ENCODE measurements at regions not wholly inside any gene's neighbourhood (a gene's known extent, or its start where the extent isn't known, plus 50 kb on each side); places are given as distances from the start of the nearest gene placed in this dataset.
A peak's percentile ranks its signal among the peaks of the same experiment; 100 is the strongest.
"Not testable (repeated sequence)": the region's sequence is repeated elsewhere in the genome, so short reads cannot be mapped to it uniquely, and the experiment has no call there.

GRCh38 chr6:134791243-134791843 is 158.6 kb downstream of the ALDH8A1 start:
- DNase-seq (ENCODE audit: low read depth in 4 of 4, low spot score in 2 of 4): not testable (repeated sequence)

- no peak for DNase-seq (ENCODE audit: low read depth in 4 of 4, low spot score in 2 of 4)
Observed at GRCh38 chr6:134787261-134787877, 162.5 kb downstream of the ALDH8A1 start.

- DNase-seq (ENCODE audit: low read depth in 4 of 4, low spot score in 2 of 4): no peak
Observed at GRCh38 chr6:134784336-134784735, 165.6 kb downstream of the ALDH8A1 start.

GRCh38 chr6:134778431-134778830 is 171.5 kb downstream of the ALDH8A1 start:
- DNase-seq (ENCODE audit: low read depth in 4 of 4, low spot score in 2 of 4): no peak

- DNase-seq (ENCODE audit: low read depth in 4 of 4, low spot score in 2 of 4): peak in 1 of 4 donors; percentile 34
Observed at GRCh38 chr6:134774201-134774638, 175.7 kb downstream of the ALDH8A1 start.

- DNase-seq (ENCODE audit: low read depth in 4 of 4, low spot score in 2 of 4): no peak
Observed at GRCh38 chr6:134772671-134773360, 177.1 kb downstream of the ALDH8A1 start.

GRCh38 chr6:134768931-134769330 is 181.0 kb downstream of the ALDH8A1 start:
- no peak for DNase-seq (ENCODE audit: low read depth in 4 of 4, low spot score in 2 of 4)

- DNase-seq (ENCODE audit: low read depth in 4 of 4, low spot score in 2 of 4): no peak
Observed at GRCh38 chr6:134766497-134766896, 183.4 kb downstream of the ALDH8A1 start.

- no peak for DNase-seq (ENCODE audit: low read depth in 4 of 4, low spot score in 2 of 4)
Observed at GRCh38 chr6:134764741-134765140, 185.2 kb downstream of the ALDH8A1 start.

- not testable (repeated sequence) for DNase-seq (ENCODE audit: low read depth in 4 of 4, low spot score in 2 of 4)
Observed at GRCh38 chr6:134763575-134763974, 186.3 kb downstream of the ALDH8A1 start.

- DNase-seq (ENCODE audit: low read depth in 4 of 4, low spot score in 2 of 4): no peak
Observed at GRCh38 chr6:134758621-134759020, 191.3 kb downstream of the ALDH8A1 start.

- DNase-seq (ENCODE audit: low read depth in 4 of 4, low spot score in 2 of 4): no peak
Observed at GRCh38 chr6:134757911-134758361, 192.0 kb downstream of the ALDH8A1 start.

GRCh38 chr6:134756374-134757025 is 193.4 kb downstream of the ALDH8A1 start:
- DNase-seq (ENCODE audit: low read depth in 4 of 4, low spot score in 2 of 4): no peak

- DNase-seq (ENCODE audit: low read depth in 4 of 4, low spot score in 2 of 4): no peak
Observed at GRCh38 chr6:134754013-134754690, 195.7 kb downstream of the ALDH8A1 start.

- DNase-seq (ENCODE audit: low read depth in 4 of 4, low spot score in 2 of 4): no peak
Observed at GRCh38 chr6:134753001-134753400, 196.9 kb downstream of the ALDH8A1 start.

GRCh38 chr6:134752445-134752844 is 197.5 kb downstream of the ALDH8A1 start:
- DNase-seq (ENCODE audit: low read depth in 4 of 4, low spot score in 2 of 4): no peak

- DNase-seq (ENCODE audit: low read depth in 4 of 4, low spot score in 2 of 4): no peak
Observed at GRCh38 chr6:134750669-134751068, 199.2 kb downstream of the ALDH8A1 start.

GRCh38 chr6:134748484-134748883 is 201.4 kb downstream of the ALDH8A1 start:
- DNase-seq (ENCODE audit: low read depth in 4 of 4, low spot score in 2 of 4): no peak

- not testable (repeated sequence) for DNase-seq (ENCODE audit: low read depth in 4 of 4, low spot score in 2 of 4)
Observed at GRCh38 chr6:134747197-134747596, 202.7 kb downstream of the ALDH8A1 start.

- DNase-seq (ENCODE audit: low read depth in 4 of 4, low spot score in 2 of 4): no peak
Observed at GRCh38 chr6:134746140-134746539, 203.8 kb downstream of the ALDH8A1 start.

GRCh38 chr6:134745192-134745591 is 204.7 kb downstream of the ALDH8A1 start:
- not testable (repeated sequence) for DNase-seq (ENCODE audit: low read depth in 4 of 4, low spot score in 2 of 4)
